ENCODE measurements at regions not wholly inside any gene's neighbourhood (a gene's known extent, or its start where the extent isn't known, plus 50 kb on each side); places are given as distances from the start of the nearest gene placed in this dataset.

DNA sequence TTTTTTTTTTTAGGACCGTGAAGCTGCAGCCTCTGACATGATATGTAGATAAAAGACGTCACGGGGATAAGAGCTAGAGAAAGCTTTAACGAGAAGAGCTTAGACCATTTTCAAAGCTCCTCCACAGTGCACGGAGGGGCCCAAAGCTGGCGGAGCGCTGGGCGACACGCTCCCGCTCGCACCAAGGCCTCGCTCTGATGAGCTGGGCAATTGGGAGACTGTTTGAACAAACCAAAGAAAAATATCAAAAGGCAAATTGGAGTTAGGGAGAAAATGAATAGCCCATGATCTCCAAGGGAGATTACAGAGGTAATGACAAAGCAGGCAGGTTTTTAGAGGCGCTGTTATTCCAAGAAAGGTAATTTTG lies 179.4 kb downstream of the SREK1 start (continued):
- TF ChIP-seq, protein P1, sequence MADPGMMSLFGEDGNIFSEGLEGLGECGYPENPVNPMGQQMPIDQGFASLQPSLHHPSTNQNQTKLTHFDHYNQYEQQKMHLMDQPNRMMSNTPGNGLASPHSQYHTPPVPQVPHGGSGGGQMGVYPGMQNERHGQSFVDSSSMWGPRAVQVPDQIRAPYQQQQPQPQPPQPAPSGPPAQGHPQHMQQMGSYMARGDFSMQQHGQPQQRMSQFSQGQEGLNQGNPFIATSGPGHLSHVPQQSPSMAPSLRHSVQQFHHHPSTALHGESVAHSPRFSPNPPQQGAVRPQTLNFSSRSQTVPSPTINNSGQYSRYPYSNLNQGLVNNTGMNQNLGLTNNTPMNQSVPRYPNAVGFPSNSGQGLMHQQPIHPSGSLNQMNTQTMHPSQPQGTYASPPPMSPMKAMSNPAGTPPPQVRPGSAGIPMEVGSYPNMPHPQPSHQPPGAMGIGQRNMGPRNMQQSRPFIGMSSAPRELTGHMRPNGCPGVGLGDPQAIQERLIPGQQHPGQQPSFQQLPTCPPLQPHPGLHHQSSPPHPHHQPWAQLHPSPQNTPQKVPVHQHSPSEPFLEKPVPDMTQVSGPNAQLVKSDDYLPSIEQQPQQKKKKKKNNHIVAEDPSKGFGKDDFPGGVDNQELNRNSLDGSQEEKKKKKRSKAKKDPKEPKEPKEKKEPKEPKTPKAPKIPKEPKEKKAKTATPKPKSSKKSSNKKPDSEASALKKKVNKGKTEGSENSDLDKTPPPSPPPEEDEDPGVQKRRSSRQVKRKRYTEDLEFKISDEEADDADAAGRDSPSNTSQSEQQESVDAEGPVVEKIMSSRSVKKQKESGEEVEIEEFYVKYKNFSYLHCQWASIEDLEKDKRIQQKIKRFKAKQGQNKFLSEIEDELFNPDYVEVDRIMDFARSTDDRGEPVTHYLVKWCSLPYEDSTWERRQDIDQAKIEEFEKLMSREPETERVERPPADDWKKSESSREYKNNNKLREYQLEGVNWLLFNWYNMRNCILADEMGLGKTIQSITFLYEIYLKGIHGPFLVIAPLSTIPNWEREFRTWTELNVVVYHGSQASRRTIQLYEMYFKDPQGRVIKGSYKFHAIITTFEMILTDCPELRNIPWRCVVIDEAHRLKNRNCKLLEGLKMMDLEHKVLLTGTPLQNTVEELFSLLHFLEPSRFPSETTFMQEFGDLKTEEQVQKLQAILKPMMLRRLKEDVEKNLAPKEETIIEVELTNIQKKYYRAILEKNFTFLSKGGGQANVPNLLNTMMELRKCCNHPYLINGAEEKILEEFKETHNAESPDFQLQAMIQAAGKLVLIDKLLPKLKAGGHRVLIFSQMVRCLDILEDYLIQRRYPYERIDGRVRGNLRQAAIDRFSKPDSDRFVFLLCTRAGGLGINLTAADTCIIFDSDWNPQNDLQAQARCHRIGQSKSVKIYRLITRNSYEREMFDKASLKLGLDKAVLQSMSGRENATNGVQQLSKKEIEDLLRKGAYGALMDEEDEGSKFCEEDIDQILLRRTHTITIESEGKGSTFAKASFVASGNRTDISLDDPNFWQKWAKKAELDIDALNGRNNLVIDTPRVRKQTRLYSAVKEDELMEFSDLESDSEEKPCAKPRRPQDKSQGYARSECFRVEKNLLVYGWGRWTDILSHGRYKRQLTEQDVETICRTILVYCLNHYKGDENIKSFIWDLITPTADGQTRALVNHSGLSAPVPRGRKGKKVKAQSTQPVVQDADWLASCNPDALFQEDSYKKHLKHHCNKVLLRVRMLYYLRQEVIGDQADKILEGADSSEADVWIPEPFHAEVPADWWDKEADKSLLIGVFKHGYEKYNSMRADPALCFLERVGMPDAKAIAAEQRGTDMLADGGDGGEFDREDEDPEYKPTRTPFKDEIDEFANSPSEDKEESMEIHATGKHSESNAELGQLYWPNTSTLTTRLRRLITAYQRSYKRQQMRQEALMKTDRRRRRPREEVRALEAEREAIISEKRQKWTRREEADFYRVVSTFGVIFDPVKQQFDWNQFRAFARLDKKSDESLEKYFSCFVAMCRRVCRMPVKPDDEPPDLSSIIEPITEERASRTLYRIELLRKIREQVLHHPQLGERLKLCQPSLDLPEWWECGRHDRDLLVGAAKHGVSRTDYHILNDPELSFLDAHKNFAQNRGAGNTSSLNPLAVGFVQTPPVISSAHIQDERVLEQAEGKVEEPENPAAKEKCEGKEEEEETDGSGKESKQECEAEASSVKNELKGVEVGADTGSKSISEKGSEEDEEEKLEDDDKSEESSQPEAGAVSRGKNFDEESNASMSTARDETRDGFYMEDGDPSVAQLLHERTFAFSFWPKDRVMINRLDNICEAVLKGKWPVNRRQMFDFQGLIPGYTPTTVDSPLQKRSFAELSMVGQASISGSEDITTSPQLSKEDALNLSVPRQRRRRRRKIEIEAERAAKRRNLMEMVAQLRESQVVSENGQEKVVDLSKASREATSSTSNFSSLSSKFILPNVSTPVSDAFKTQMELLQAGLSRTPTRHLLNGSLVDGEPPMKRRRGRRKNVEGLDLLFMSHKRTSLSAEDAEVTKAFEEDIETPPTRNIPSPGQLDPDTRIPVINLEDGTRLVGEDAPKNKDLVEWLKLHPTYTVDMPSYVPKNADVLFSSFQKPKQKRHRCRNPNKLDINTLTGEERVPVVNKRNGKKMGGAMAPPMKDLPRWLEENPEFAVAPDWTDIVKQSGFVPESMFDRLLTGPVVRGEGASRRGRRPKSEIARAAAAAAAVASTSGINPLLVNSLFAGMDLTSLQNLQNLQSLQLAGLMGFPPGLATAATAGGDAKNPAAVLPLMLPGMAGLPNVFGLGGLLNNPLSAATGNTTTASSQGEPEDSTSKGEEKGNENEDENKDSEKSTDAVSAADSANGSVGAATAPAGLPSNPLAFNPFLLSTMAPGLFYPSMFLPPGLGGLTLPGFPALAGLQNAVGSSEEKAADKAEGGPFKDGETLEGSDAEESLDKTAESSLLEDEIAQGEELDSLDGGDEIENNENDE (IDR thresholded peaks at IDR 0.05; ENCODE audit: insufficient replicate concordance, low read length), result no peak
- TF ChIP-seq EGR1 (IDR thresholded peaks at IDR 0.05; ENCODE audit: borderline replicate concordance, low read depth, low read length) (no peak), POU5F1 (IDR thresholded peaks at IDR 0.05; ENCODE audit: low read depth, low read length) (no peak), FOSL1 (IDR thresholded peaks at IDR 0.05; ENCODE audit: insufficient read depth, low read depth, low read length) (no peak), HDAC6 (IDR thresholded peaks at IDR 0.05; ENCODE audit: low read depth, low read length) (no peak), MAFK (IDR thresholded peaks at IDR 0.05; ENCODE audit: low read depth, low read length) (no peak), SIX5 (IDR thresholded peaks at IDR 0.05; ENCODE audit: low read depth, low read length) (no peak), EP300 (IDR thresholded peaks at IDR 0.05; ENCODE audit: borderline replicate concordance in 1 of 2, low read depth in 2 of 2, low read length in 2 of 2) (no peak)
